ENCODE measurements at regions not wholly inside any gene's neighbourhood (a gene's known extent, or its start where the extent isn't known, plus 50 kb on each side); places are given as distances from the start of the nearest gene placed in this dataset.
"Not testable (repeated sequence)": the region's sequence is repeated elsewhere in the genome, so short reads cannot be mapped to it uniquely, and the experiment has no call there.

DNA sequence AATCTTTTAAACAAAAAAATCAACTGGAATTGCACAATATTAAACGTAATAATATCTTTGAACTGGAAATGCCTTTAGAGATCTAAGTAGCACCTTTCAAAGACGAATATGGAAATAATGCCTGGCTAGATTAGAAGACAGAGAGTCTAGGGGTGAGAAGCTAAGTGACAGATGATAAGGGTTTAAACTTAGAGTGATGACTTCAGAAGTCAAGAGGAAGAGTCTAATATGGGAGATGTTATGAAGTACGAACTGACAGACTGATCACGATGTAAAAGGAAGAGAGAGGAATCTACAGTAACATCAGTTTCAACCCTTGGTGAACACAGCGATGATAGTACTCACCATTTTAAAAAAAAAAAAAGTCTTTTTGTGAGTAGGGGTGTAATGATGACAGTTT lies 57.9 kb downstream of the HINT1 start:
- Histone ChIP-seq H3K36me3 (ENCODE audit: control insufficient read depth in 3 of 3, insufficient read depth in 3 of 3, low read length in 3 of 3) (no peaks in the 10 kb centered on the region), H3K4me1 (ENCODE audit: control insufficient read depth in 3 of 3, insufficient read depth in 3 of 3, low read length in 3 of 3) (no peaks in the 10 kb centered on the region), H3K4me3 (ENCODE audit: low read length in 3 of 3) (no peak overlapping the region), H3K27me3 (ENCODE audit: control insufficient read depth in 3 of 3, insufficient read depth in 3 of 3, low read length in 3 of 3) (no peaks in the 10 kb centered on the region), H3K9ac (ENCODE audit: low read depth in 1 of 3, low read length in 3 of 3) (no peak overlapping the region), H3K27ac (ENCODE audit: low read depth, low read length) (no peak overlapping the region), H3K9me3 (ENCODE audit: control insufficient read depth in 3 of 3, low read length in 3 of 3) (no peaks in the 10 kb centered on the region)

DNA sequence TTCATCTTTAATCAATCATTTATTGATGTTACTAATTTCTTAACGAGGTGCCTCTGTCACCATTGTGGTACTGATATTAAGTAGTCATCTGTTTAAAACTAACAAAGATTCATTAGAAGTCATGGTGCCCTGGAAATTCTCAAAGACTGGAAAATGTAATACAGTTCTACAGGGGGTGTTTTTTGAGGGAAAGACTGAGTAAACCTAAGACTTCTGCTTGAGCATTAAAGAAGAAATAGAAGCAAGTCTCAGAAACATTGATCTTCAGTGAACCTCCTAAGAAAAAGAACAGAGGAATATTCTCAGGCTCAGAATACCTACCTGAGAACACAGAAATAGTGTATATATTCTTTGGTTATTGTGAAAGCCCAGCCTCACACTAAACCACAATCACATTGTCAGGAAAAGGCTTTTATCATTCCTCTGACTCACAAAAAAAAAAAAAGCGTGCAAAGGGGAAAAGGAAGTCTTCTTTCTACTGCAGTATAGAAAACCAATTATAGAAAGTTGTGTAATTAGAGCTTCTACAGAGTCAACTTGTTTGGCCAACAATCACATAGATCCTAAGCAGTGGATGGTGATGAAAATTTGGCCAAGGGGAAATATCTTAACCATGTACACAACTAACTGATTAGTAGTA lies 60.8 kb downstream of the HINT1 start:
- Histone ChIP-seq H3K9ac (ENCODE audit: low read depth in 1 of 3, low read length in 3 of 3) (no peak overlapping the region), H3K4me1 (ENCODE audit: control insufficient read depth in 3 of 3, insufficient read depth in 3 of 3, low read length in 3 of 3) (no peaks in the 10 kb centered on the region), H3K27ac (ENCODE audit: low read depth, low read length) (no peak overlapping the region), H3K4me3 (ENCODE audit: low read length in 3 of 3) (no peak overlapping the region), H3K36me3 (ENCODE audit: control insufficient read depth in 3 of 3, insufficient read depth in 3 of 3, low read length in 3 of 3) (no peaks in the 10 kb centered on the region), H3K27me3 (ENCODE audit: control insufficient read depth in 3 of 3, insufficient read depth in 3 of 3, low read length in 3 of 3) (no peaks in the 10 kb centered on the region), H3K9me3 (ENCODE audit: control insufficient read depth in 3 of 3, low read length in 3 of 3) (no peaks in the 10 kb centered on the region)

DNA sequence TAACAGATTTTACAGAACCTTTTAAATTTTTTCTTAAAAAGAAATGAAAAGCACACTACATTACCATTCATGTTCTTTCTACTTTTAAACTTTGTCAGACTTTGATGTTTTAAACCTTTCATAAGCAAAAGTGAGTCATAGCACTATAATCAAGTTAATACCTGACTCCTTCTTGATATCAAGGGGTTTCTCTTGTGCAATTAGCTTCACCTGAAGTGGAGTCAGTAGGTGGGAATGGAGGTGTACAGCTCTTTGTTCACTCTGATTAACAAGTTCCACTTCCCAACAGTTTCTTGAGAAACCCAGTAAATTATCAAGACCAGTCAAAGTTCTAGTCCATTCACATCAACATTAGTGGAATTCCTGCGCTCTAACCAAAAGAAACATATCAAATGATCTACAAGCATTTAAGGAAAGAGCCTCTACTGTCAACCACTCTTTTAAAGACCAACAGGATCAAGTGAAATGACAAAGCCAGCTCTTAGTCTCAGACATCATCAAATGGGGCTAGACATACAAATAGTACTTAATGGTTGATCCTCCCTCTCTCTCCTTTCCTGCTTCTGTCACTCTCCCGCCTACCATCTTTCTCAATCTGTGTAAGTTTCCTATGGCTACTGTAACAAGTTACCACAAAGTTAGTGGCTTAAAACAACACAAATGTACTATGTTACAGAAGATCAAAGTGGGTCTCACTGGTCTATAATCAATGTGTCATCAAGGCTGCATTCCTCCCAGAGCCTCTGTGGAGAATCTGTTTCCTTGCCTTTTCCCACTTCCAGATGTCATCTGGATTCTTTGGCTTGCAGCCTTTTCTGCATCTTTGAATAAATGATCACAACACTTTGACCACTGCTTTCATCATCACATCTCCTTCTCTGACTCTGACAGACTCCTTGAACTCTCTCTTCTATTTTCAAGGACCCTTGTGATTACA lies 68.0 kb downstream of the HINT1 start:
- Histone ChIP-seq H3K4me1 (ENCODE audit: control insufficient read depth in 3 of 3, insufficient read depth in 3 of 3, low read length in 3 of 3) (no peaks in the 10 kb centered on the region), H3K36me3 (ENCODE audit: control insufficient read depth in 3 of 3, insufficient read depth in 3 of 3, low read length in 3 of 3) (no peaks in the 10 kb centered on the region), H3K27me3 (ENCODE audit: control insufficient read depth in 3 of 3, insufficient read depth in 3 of 3, low read length in 3 of 3) (no peaks in the 10 kb centered on the region), H3K4me3 (ENCODE audit: low read length in 3 of 3) (no peak overlapping the region), H3K27ac (ENCODE audit: low read depth, low read length) (no peak overlapping the region), H3K9ac (ENCODE audit: low read depth in 1 of 3, low read length in 3 of 3) (no peak overlapping the region), H3K9me3 (ENCODE audit: control insufficient read depth in 3 of 3, low read length in 3 of 3) (no peaks in the 10 kb centered on the region)

DNA sequence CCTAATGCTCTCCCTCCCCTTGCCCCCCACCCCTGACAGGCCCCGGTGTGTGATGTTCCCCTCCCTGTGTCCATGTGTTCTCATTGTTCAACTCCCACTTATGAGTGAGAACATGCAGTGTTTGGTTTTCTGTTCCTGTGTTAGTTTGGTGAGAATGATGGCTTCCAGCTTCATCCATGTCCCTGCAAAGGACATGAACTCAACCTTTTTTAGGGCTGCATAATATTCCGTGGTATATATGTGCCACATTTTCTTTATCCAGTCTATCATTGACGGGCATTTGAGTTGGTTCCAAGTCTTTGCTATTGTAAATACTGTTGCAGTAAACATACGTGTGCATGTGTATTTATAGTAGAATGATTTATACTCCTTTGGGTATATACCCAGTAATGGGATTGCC lies 69.5 kb downstream of the HINT1 start:
- not testable (repeated sequence) for H3K4me1 ChIP-seq (ENCODE audit: control insufficient read depth in 3 of 3, insufficient read depth in 3 of 3, low read length in 3 of 3); H3K27me3 ChIP-seq (ENCODE audit: control insufficient read depth in 3 of 3, insufficient read depth in 3 of 3, low read length in 3 of 3); H3K4me3 ChIP-seq (ENCODE audit: low read length in 3 of 3); H3K27ac ChIP-seq (ENCODE audit: low read depth, low read length); H3K9ac ChIP-seq (ENCODE audit: low read depth in 1 of 3, low read length in 3 of 3); H3K36me3 ChIP-seq (ENCODE audit: control insufficient read depth in 3 of 3, insufficient read depth in 3 of 3, low read length in 3 of 3); H3K9me3 ChIP-seq (ENCODE audit: control insufficient read depth in 3 of 3, low read length in 3 of 3)

DNA sequence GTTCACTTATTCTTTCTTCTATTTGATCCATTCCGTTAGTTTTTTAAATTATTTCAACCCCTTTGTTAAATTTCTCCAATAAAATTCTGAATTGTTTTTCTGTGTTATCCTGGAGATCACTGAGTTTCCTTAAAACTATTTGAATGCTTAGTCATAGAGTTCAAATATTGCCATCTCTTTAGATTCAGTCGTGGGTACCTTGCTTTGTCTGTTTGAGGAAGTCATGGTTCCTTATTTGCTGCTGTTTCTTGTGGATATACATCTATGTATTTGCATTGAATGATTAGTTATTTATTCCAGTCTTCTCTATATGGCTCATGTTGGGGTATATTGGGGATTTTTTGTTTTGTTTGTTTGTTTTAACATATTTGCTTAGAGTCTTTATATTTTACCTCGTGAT lies 80.6 kb downstream of the HINT1 start:
- no peaks in the 10 kb centered on the region for H3K4me1 ChIP-seq (ENCODE audit: control insufficient read depth in 3 of 3, insufficient read depth in 3 of 3, low read length in 3 of 3)
- no peaks in the 10 kb centered on the region for H3K36me3 ChIP-seq (ENCODE audit: control insufficient read depth in 3 of 3, insufficient read depth in 3 of 3, low read length in 3 of 3)
- H3K4me3 ChIP-seq (ENCODE audit: low read length in 3 of 3), result no peak overlapping the region
- H3K9ac ChIP-seq (ENCODE audit: low read depth in 1 of 3, low read length in 3 of 3), result no peak overlapping the region
- no peaks in the 10 kb centered on the region for H3K9me3 ChIP-seq (ENCODE audit: control insufficient read depth in 3 of 3, low read length in 3 of 3)
- H3K27me3 ChIP-seq (ENCODE audit: control insufficient read depth in 3 of 3, insufficient read depth in 3 of 3, low read length in 3 of 3), result no peaks in the 10 kb centered on the region
- H3K27ac ChIP-seq (ENCODE audit: low read depth, low read length), result no peak overlapping the region

DNA sequence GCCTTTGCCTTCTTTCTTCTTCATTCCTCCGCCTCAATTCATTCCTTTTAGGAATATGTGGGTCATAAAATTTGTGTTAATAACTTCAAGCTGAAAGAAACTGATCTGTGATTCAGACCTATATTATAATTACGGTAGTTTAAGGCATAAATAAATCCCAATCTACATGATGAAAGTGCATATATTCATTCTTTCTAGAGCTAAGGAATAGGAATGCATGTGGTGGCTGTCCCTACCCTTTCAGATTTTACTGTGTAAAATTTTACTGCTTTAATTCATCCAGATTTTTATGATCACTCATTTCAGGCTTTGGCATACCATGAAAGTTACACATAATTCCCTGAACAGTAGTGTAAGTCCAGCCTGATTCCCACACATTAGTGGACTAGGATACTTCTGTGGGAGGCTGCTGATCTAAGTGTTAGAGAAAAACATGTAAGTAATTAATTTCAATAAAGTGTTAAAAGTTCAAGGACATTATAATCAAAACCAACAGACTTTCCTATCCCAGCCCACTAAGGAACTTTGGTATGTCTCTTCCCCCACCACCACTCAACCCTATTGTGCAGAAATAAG lies 83.1 kb downstream of the HINT1 start:
- no peak overlapping the region for H3K4me3 ChIP-seq (ENCODE audit: low read length in 3 of 3)

DNA sequence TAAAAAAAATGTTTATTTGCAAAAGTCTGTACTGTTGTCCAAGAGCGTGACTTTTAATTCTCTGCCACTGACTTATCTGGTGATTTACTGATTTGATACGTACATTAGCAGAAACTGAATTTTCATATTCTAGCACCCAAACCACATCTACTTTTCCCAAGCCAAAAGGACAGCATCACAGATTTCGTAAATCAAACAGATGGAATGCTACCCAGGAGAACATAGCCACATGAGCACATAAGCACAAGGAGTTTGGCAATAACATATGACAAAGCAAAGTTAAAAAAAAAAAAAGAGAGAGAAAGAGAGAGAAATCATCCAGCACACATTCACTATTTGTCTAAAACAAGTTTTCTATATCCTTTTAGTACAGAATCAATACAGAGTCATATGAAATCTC lies 83.7 kb downstream of the HINT1 start:
- Histone ChIP-seq H3K4me3 (ENCODE audit: low read length in 3 of 3) (no peak overlapping the region), H3K27me3 (ENCODE audit: control insufficient read depth in 3 of 3, insufficient read depth in 3 of 3, low read length in 3 of 3) (no peaks in the 10 kb centered on the region), H3K9me3 (ENCODE audit: control insufficient read depth in 3 of 3, low read length in 3 of 3) (no peaks in the 10 kb centered on the region), H3K9ac (ENCODE audit: low read depth in 1 of 3, low read length in 3 of 3) (no peak overlapping the region), H3K27ac (ENCODE audit: low read depth, low read length) (no peak overlapping the region), H3K36me3 (ENCODE audit: control insufficient read depth in 3 of 3, insufficient read depth in 3 of 3, low read length in 3 of 3) (no peaks in the 10 kb centered on the region), H3K4me1 (ENCODE audit: control insufficient read depth in 3 of 3, insufficient read depth in 3 of 3, low read length in 3 of 3) (no peaks in the 10 kb centered on the region)

More for the DNA sequence above, 83.1 kb downstream of the HINT1 start:
- Histone ChIP-seq H3K4me1 (ENCODE audit: control insufficient read depth in 3 of 3, insufficient read depth in 3 of 3, low read length in 3 of 3) (no peaks in the 10 kb centered on the region), H3K27ac (ENCODE audit: low read depth, low read length) (no peak overlapping the region), H3K36me3 (ENCODE audit: control insufficient read depth in 3 of 3, insufficient read depth in 3 of 3, low read length in 3 of 3) (no peaks in the 10 kb centered on the region), H3K9ac (ENCODE audit: low read depth in 1 of 3, low read length in 3 of 3) (no peak overlapping the region), H3K9me3 (ENCODE audit: control insufficient read depth in 3 of 3, low read length in 3 of 3) (no peaks in the 10 kb centered on the region), H3K27me3 (ENCODE audit: control insufficient read depth in 3 of 3, insufficient read depth in 3 of 3, low read length in 3 of 3) (no peaks in the 10 kb centered on the region)

DNA sequence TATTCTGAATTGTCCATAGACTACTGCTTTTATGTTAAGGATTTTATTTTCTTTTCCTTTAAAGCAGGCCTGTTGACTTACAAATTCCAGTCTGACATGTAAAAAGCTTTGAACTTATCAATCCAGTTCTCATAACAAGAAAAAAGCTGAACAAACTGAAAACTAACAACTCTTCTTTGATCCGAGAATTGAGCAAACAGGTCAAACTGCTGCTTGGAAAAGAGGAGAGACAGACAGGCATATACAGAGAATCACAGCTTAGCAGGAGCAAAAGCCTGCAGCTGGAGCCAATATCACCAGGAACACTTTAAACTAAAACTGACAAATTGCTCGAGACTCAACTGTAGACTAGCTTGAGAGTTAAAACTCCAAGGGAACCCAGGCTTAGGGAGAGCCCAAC lies 85.8 kb downstream of the HINT1 start:
- H3K36me3 ChIP-seq (ENCODE audit: control insufficient read depth in 3 of 3, insufficient read depth in 3 of 3, low read length in 3 of 3), result no peaks in the 10 kb centered on the region
- H3K27ac ChIP-seq (ENCODE audit: low read depth, low read length), result no peak overlapping the region
- H3K4me3 ChIP-seq (ENCODE audit: low read length in 3 of 3), result no peak overlapping the region
- H3K9ac ChIP-seq (ENCODE audit: low read depth in 1 of 3, low read length in 3 of 3), result no peak overlapping the region
- H3K27me3 ChIP-seq (ENCODE audit: control insufficient read depth in 3 of 3, insufficient read depth in 3 of 3, low read length in 3 of 3), result no peaks in the 10 kb centered on the region
- H3K9me3 ChIP-seq (ENCODE audit: control insufficient read depth in 3 of 3, low read length in 3 of 3), result no peaks in the 10 kb centered on the region
- H3K4me1 ChIP-seq (ENCODE audit: control insufficient read depth in 3 of 3, insufficient read depth in 3 of 3, low read length in 3 of 3), result no peaks in the 10 kb centered on the region

DNA sequence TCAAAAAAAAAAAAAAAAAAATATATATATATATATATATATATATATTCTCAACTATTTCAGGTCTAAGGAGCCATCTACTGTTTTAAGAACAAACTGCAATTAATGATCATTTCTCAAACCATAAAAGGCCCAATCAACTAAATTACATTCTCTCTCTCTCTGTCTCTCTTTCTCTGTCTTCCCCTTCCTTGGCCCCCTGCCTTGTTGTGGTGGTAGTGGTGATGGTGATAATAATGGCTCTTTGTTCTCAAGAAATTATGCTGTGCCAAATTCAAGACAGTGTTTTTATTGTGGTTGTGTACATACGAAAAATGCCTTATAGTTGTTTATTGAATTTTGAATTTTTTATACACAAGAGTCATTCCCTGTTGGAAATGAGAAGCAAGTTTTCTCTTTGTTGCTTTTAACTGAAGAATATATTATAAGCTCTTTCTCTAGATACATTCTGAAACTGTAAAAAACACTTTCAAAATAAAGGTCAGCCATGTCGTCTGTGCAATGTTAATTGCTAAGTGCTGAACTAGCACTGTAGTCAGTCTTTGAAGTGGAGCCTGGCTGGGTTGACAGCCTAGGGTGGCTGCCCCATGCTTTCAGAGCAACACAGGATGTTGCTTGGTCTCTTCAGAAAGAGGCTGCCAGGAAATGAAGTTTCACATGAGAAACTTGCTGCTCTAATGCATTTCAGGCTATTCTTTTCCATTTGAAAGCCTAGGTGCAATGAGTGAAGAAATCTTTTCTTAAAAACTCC lies 96.0 kb downstream of the HINT1 start:
- Histone ChIP-seq H3K36me3 (ENCODE audit: control insufficient read depth in 3 of 3, insufficient read depth in 3 of 3, low read length in 3 of 3) (no peaks in the 10 kb centered on the region), H3K27me3 (ENCODE audit: control insufficient read depth in 3 of 3, insufficient read depth in 3 of 3, low read length in 3 of 3) (no peaks in the 10 kb centered on the region), H3K4me1 (ENCODE audit: control insufficient read depth in 3 of 3, insufficient read depth in 3 of 3, low read length in 3 of 3) (no peaks in the 10 kb centered on the region), H3K27ac (ENCODE audit: low read depth, low read length) (no peak overlapping the region), H3K9ac (ENCODE audit: low read depth in 1 of 3, low read length in 3 of 3) (no peak overlapping the region), H3K9me3 (ENCODE audit: control insufficient read depth in 3 of 3, low read length in 3 of 3) (peaks cover 0 to 4% (median 2%) of the 10 kb centered on the region in 3 donors), H3K4me3 (ENCODE audit: low read length in 3 of 3) (no peak overlapping the region)

Data from skeletal muscle tissue (tissue), 3 donors.